ENCODE measurements at regions not wholly inside any gene's neighbourhood (a gene's known extent, or its start where the extent isn't known, plus 50 kb on each side); places are given as distances from the start of the nearest gene placed in this dataset.

DNA sequence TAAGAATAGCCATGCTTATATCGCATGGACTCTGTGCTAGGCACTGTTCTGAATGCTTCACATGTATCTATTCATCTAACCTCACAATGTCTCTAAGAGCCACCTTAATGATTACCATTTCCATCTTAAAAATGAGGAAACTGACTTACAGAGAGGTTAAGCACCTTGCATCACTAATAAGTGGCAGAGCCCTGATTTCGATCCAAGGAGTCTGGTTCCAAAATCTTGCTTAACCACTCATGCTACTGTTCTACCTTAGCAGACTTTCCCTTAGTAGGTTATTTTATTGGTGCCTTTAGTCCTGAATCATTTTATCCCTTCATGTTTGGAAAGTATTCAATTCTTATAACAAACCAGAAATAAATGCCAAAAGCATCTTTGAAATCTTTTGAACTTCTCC, 89.2 kb upstream of the DCBLD2 start:
- TF ChIP-seq, protein P1, sequence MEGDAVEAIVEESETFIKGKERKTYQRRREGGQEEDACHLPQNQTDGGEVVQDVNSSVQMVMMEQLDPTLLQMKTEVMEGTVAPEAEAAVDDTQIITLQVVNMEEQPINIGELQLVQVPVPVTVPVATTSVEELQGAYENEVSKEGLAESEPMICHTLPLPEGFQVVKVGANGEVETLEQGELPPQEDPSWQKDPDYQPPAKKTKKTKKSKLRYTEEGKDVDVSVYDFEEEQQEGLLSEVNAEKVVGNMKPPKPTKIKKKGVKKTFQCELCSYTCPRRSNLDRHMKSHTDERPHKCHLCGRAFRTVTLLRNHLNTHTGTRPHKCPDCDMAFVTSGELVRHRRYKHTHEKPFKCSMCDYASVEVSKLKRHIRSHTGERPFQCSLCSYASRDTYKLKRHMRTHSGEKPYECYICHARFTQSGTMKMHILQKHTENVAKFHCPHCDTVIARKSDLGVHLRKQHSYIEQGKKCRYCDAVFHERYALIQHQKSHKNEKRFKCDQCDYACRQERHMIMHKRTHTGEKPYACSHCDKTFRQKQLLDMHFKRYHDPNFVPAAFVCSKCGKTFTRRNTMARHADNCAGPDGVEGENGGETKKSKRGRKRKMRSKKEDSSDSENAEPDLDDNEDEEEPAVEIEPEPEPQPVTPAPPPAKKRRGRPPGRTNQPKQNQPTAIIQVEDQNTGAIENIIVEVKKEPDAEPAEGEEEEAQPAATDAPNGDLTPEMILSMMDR (IDR thresholded peaks at IDR 0.05; ENCODE audit: poor library complexity) = no peak
- TF ChIP-seq EZH2 (IDR thresholded peaks at IDR 0.05; ENCODE audit: borderline replicate concordance) (no peak), EZH2phosphoT487 (IDR thresholded peaks at IDR 0.05; ENCODE audit: low read depth, severe bottlenecking, unreplicated experiment) (no peak)
